Activated CD4-positive, alpha-beta T cell treated with anti-CD3 and anti-CD28 coated beads for 36 hours (primary cell): ENCODE measurements at regions not wholly inside any gene's neighbourhood (a gene's known extent, or its start where the extent isn't known, plus 50 kb on each side); places are given as distances from the start of the nearest gene placed in this dataset.
"Not testable (repeated sequence)": the region's sequence is repeated elsewhere in the genome, so short reads cannot be mapped to it uniquely, and the experiment has no call there.

Experiments used
- ATAC-seq: fragments of 200-7000 bp; cut with Tn5 transposase; one replicate; pipeline ENCODE4 v1.10.0; 2021; ENCODE audit warnings: mild to moderate bottlenecking, moderate library complexity
- CTCF ChIA-PET: fragments of 350-600 bp; sonication (Branson Sonifier 250); formaldehyde crosslinking; loops from one replicate; lab custom pipeline; 2021; ENCODE audit warnings: antibody characterized with exemption; lab: Charles Lee
- POLR2A ChIA-PET: fragments of 350-600 bp; sonication (Branson Sonifier 250); formaldehyde crosslinking; loops from one replicate; lab custom pipeline; 2021; ENCODE audit warnings: antibody characterized with exemption, inconsistent platforms; lab: Charles Lee
- DNase-seq: peaks from one replicate; pipeline ENCODE4 v3.0.0-alpha.2; 2020
- H3K27ac Mint-ChIP-seq: one replicate; pipeline ENCODE4 v1.8.0; 2021; ENCODE audit warnings: mixed read lengths
- H3K27me3 Mint-ChIP-seq: one replicate; pipeline ENCODE4 v1.8.0; 2021; ENCODE audit warnings: mixed read lengths
- H3K36me3 Mint-ChIP-seq: one replicate; pipeline ENCODE4 v1.8.0; 2021; ENCODE audit warnings: low read depth, mixed read lengths
- H3K4me1 Mint-ChIP-seq: one replicate; pipeline ENCODE4 v1.8.0; 2021; ENCODE audit warnings: mixed read lengths
- H3K4me3 Mint-ChIP-seq: one replicate; pipeline ENCODE4 v1.8.0; 2021; ENCODE audit warnings: mild to moderate bottlenecking, moderate library complexity, mixed read lengths
- H3K9me3 Mint-ChIP-seq: one replicate; pipeline ENCODE4 v1.8.0; 2021; ENCODE audit warnings: low read depth, mixed read lengths
- intact Hi-C, 2 experiments: fragments of 100-400 bp; cut with DNase I in 1 of 2; cut with micrococcal nuclease in 1 of 2; formaldehyde crosslinking; loops; one replicate each; pipeline versions ENCODE4 v1.14.2 to v1.15.1; 2022 to 2024; cut with DNase I, micrococcal nuclease

DNA sequence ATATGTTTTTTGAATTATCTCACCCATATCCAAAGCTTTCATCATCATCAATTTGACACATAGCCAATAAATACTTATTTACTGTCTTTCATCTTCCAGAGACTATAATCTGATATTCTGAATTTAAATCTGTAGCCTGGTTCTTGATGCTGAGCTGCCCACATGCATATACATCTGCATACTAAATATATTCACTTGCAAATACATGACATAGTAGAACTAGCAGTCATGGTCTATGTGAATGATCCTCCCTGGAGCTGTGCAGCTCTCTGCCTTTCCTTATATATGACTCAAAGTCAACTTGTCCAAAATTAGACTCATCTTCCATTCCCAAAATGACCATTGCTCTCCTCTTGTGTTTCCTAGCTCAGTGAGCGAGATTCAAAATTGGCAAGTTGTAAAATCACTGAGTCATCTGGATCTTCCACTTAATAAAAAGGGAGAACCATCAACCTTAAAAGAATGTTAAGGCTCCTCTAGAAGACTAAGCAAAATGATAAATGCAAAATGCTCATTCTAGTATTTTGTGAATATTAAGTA lies 448.2 kb downstream of the PPARGC1A start:
- DNase-seq = no peak
- CTCF ChIA-PET = no interaction called here
- H3K27me3 Mint-ChIP-seq = no peaks in the 10 kb centered on the region
- H3K36me3 Mint-ChIP-seq = no peaks in the 10 kb centered on the region
- no peaks in the 10 kb centered on the region for H3K4me1 Mint-ChIP-seq
- no peak overlapping the region for H3K4me3 Mint-ChIP-seq
- H3K9me3 Mint-ChIP-seq = no peaks in the 10 kb centered on the region
- no peak overlapping the region for H3K27ac Mint-ChIP-seq
- POLR2A ChIA-PET = no interaction called here
- intact Hi-C loops = no loop called here
- no peak for ATAC-seq

GRCh38 chr4:23438764-23439163 lies 451.1 kb downstream of the PPARGC1A start:
- no peaks in the 10 kb centered on the region for H3K27me3 Mint-ChIP-seq
- ATAC-seq = peak; percentile 33
- ChIA-PET POLR2A (no interaction called here), CTCF (no interaction called here)
- H3K4me3 Mint-ChIP-seq = no peak overlapping the region
- H3K9me3 Mint-ChIP-seq = no peaks in the 10 kb centered on the region
- DNase-seq = no peak
- intact Hi-C loops = no loop called here
- H3K4me1 Mint-ChIP-seq = no peaks in the 10 kb centered on the region
- no peak overlapping the region for H3K27ac Mint-ChIP-seq
- H3K36me3 Mint-ChIP-seq = no peaks in the 10 kb centered on the region

DNA sequence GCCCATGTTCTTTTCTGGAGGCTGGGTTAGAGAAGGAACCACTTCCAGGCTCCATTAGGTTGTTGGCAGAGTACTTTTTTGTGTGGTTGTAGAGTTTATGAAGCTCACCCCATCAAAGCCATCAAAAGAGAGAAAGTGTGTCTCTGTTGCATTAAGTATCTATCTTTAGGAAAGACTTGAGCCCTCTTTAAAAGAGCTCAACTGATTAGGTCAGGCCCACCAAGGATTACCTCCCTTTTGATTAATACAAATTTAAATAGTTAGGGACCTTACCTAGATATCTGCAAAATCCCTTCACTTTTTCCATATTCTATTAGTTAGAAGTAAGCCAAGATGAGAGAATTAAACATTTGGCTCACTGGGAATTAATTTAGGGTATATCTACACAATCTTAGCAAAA lies 460.4 kb downstream of the PPARGC1A start:
- Mint-ChIP-seq H3K36me3 (no peaks in the 10 kb centered on the region), H3K27ac (no peak overlapping the region), H3K27me3 (peaks cover 2% of the 10 kb centered on the region), H3K4me1 (no peaks in the 10 kb centered on the region), H3K4me3 (no peak overlapping the region), H3K9me3 (peaks cover 4% of the 10 kb centered on the region)
- DNase-seq (no peak), ATAC-seq (no peak)
- intact Hi-C loops = no loop called here
- POLR2A ChIA-PET = no interaction called here
- CTCF ChIA-PET = no interaction called here

GRCh38 chr4:23425570-23425969 lies 464.3 kb downstream of the PPARGC1A start:
- intact Hi-C loops = no loop called here
- no peaks in the 10 kb centered on the region for H3K36me3 Mint-ChIP-seq
- H3K27ac Mint-ChIP-seq = no peak overlapping the region
- no peak overlapping the region for H3K4me3 Mint-ChIP-seq
- no peaks in the 10 kb centered on the region for H3K4me1 Mint-ChIP-seq
- peaks cover 3% of the 10 kb centered on the region for H3K9me3 Mint-ChIP-seq
- peaks cover 2% of the 10 kb centered on the region for H3K27me3 Mint-ChIP-seq
- no peak for ATAC-seq
- DNase-seq = no peak
- CTCF ChIA-PET = no interaction called here
- POLR2A ChIA-PET = no interaction called here

DNA sequence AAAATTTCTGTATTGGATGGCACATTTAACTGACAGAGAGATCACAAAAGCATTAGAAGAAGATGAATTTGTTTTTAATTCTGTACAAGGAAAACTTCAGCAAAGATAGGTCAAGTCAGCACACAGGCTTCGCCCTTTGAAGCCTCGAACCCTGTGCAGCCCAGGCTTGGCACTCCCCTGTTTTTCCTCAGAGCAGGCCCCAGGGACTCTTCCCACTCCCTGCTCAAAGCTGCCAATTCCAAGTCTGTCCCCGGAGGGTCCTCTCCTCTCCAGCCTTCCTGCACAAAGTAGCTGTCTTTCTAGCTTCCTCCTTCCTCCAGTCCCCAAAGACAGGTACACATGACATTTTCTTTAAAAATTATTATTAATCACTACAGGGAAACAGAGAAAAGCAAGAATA lies 466.3 kb downstream of the PPARGC1A start:
- ChIA-PET POLR2A (no interaction called here), CTCF (no interaction called here)
- H3K36me3 Mint-ChIP-seq = no peaks in the 10 kb centered on the region
- intact Hi-C loops = no loop called here
- DNase-seq (no peak), ATAC-seq (no peak)
- H3K27me3 Mint-ChIP-seq = no peaks in the 10 kb centered on the region
- H3K27ac Mint-ChIP-seq = no peak overlapping the region
- no peak overlapping the region for H3K4me3 Mint-ChIP-seq
- no peaks in the 10 kb centered on the region for H3K9me3 Mint-ChIP-seq
- H3K4me1 Mint-ChIP-seq = no peaks in the 10 kb centered on the region

DNA sequence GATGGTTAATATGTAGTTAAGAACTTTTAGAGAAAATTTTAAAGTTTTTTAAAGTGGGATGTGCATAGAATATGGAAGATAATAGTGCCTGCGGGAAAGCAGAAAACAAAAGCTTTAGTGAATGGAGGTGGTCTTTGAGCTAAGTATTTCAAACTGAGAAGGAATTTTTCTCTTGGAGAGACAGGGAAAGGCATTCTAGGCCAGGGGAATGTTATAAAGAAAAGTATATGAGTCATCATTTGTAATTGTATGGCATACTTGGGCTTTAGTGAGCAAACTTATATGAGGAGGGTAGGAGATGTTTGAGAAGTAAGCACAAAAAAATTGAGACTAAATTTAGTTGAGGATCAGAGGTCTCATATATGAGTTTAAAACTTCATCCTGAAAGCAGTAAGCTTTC lies 467.0 kb downstream of the PPARGC1A start:
- Mint-ChIP-seq H3K4me3 (no peak overlapping the region), H3K27ac (no peak overlapping the region), H3K27me3 (no peaks in the 10 kb centered on the region), H3K36me3 (no peaks in the 10 kb centered on the region), H3K4me1 (no peaks in the 10 kb centered on the region), H3K9me3 (peaks cover 1% of the 10 kb centered on the region)
- ATAC-seq = no peak
- intact Hi-C loops = no loop called here
- no peak for DNase-seq
- ChIA-PET CTCF (no interaction called here), POLR2A (no interaction called here)

DNA sequence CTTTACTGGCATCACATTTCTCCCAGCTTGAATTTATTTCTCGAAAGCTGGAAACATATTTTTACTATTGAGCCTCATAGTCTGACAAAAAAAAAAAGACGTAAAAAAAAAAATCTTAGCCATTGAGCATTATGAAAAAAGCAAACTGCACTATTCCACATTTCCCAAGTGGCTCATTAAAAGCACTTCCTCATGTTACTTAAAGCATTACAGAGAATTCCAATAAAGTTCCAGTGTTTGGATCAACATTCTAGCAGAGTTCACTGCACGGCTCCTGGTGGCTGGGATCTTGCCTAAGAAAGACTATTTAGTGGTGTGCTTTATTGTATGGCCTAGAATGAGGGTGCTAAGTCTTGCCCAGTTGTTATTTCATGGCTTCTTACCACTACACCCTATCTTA lies 476.2 kb downstream of the PPARGC1A start:
- CTCF ChIA-PET = no interaction called here
- POLR2A ChIA-PET = no interaction called here

GRCh38 chr4:23412701-23413100 lies 477.1 kb downstream of the PPARGC1A start:
- Mint-ChIP-seq H3K36me3 (no peaks in the 10 kb centered on the region), H3K4me1 (peaks cover 4% of the 10 kb centered on the region), H3K4me3 (no peak overlapping the region), H3K9me3 (peaks cover 8% of the 10 kb centered on the region), H3K27me3 (no peaks in the 10 kb centered on the region), H3K27ac (no peak overlapping the region)
- intact Hi-C loops = no loop called here
- ChIA-PET CTCF (no interaction called here), POLR2A (no interaction called here)
- DNase-seq = no peak
- no peak for ATAC-seq

More for the DNA sequence above, 476.2 kb downstream of the PPARGC1A start:
- DNase-seq (no peak), ATAC-seq (no peak)
- H3K9me3 Mint-ChIP-seq = peaks cover 8% of the 10 kb centered on the region
- intact Hi-C loops = no loop called here
- peaks cover 4% of the 10 kb centered on the region for H3K4me1 Mint-ChIP-seq
- H3K27me3 Mint-ChIP-seq = no peaks in the 10 kb centered on the region
- H3K4me3 Mint-ChIP-seq = no peak overlapping the region
- H3K27ac Mint-ChIP-seq = no peak overlapping the region
- H3K36me3 Mint-ChIP-seq = no peaks in the 10 kb centered on the region

GRCh38 chr4:23408913-23409312 lies 480.9 kb downstream of the PPARGC1A start:
- H3K4me3 Mint-ChIP-seq, H3K27ac Mint-ChIP-seq, POLR2A ChIA-PET, intact Hi-C loops, CTCF ChIA-PET, H3K4me1 Mint-ChIP-seq, H3K9me3 Mint-ChIP-seq, H3K27me3 Mint-ChIP-seq, H3K36me3 Mint-ChIP-seq: not testable (repeated sequence)
- ATAC-seq = peak; percentile 58
- DNase-seq = peak; percentile 6

DNA sequence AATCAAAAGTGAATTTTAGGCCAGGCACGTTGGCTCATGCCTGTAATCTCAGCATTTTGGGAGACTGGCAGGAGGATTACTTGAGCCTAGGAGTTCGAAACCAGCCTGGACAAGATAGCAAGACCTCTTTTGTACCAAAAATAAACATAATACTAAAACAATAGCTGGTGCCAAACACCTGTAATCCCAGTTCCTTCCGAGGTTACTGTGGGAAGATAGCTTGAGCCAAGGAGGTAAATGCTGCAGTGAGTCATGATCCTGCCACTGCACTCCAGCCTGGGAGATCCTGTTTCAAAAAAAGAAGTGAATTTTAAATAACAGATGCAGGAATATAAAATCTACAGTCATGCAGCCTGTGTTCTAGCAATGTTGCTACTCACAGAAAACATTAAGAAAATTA lies 488.3 kb downstream of the PPARGC1A start:
- Mint-ChIP-seq H3K36me3 (no peaks in the 10 kb centered on the region), H3K4me3 (no peak overlapping the region), H3K4me1 (no peaks in the 10 kb centered on the region), H3K9me3 (peaks cover 1% of the 10 kb centered on the region), H3K27ac (no peak overlapping the region), H3K27me3 (no peaks in the 10 kb centered on the region)
- ATAC-seq (no peak), DNase-seq (no peak)
- intact Hi-C loops = no loop called here
- POLR2A ChIA-PET = no interaction called here
- CTCF ChIA-PET = no interaction called here

DNA sequence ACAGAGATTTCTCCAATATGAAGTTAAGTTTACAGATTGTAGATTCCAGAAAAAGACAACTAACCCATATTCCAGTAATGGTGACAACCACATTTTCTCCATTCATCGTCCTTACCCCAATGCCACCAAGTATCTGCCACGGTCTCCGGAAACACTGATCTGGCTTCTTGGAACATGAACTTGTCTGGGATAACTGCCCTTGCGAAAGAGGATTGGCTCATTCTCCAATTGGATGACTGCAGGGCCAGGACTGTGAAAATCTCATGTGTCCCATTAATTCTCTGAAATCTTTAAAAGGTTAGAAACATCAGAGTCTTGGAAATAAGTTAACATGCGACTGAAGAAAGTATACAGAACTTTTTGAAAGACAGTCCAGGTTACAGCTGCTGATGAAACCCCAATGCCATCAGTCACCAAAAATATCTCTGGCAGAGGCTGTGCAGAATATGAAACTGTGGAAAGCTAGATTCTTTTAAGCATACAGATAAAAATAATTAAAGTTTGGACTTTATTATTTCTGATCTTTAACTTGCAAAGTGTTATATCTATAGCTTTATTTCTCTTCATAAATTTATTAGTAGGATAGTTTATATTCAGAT lies 496.9 kb downstream of the PPARGC1A start:
- Mint-ChIP-seq H3K27me3 (no peaks in the 10 kb centered on the region), H3K9me3 (peaks cover 10% of the 10 kb centered on the region), H3K4me3 (no peak overlapping the region), H3K4me1 (no peaks in the 10 kb centered on the region), H3K36me3 (no peaks in the 10 kb centered on the region), H3K27ac (no peak overlapping the region)
- intact Hi-C loops = no loop called here
- ChIA-PET POLR2A (no interaction called here), CTCF (no interaction called here)
- ATAC-seq = no peak
- no peak for DNase-seq

GRCh38 chr4:23390246-23390645 lies 499.6 kb downstream of the PPARGC1A start:
- H3K27ac Mint-ChIP-seq = no peak overlapping the region
- no peak overlapping the region for H3K4me3 Mint-ChIP-seq
- no peaks in the 10 kb centered on the region for H3K36me3 Mint-ChIP-seq
- ATAC-seq = no peak
- CTCF ChIA-PET = no interaction called here
- POLR2A ChIA-PET = no interaction called here
- DNase-seq = no peak
- peaks cover 11% of the 10 kb centered on the region for H3K9me3 Mint-ChIP-seq
- no peaks in the 10 kb centered on the region for H3K27me3 Mint-ChIP-seq
- no peaks in the 10 kb centered on the region for H3K4me1 Mint-ChIP-seq
- intact Hi-C loops = no loop called here
